GM23338 (cell line): ENCODE measurements at regions not wholly inside any gene's neighbourhood (a gene's known extent, or its start where the extent isn't known, plus 50 kb on each side); places are given as distances from the start of the nearest gene placed in this dataset.

Source experiments
- ATAC-seq: fragments of 200-7000 bp; cut with Tn5 transposase; 3 replicates; pipeline ENCODE4 v1.9.1; 2020
- DNase-seq: peaks from one replicate; pipeline ENCODE4 v3.0.0-alpha.2; 2015; ENCODE audit warnings: low spot score
- H2AFZ ChIP-seq: fragments of 200-600 bp; sonication (generic); 2 replicates; pipeline ENCODE4 v1.8.0; 2016; ENCODE audit warnings: antibody characterized with exemption, mild to moderate bottlenecking, moderate library complexity
- H3F3A ChIP-seq: fragments of 200-600 bp; sonication (generic); replicated peaks from 2 replicates; pipeline ENCODE4 v1.8.0; 2017; ENCODE audit warnings: antibody characterized with exemption, mixed run types, low read depth
- H3K27ac ChIP-seq: fragments of 200-600 bp; sonication (generic); 2 replicates; pipeline ENCODE4 v1.6.1; 2016; ENCODE audit warnings: low read depth
- H3K27me3 ChIP-seq: fragments of 200-600 bp; sonication (generic); 2 replicates; pipeline ENCODE4 v1.8.0; 2016; ENCODE audit warnings: mild to moderate bottlenecking, mixed run types, moderate library complexity; ENCODE audit not compliant: insufficient read depth
- H3K36me3 ChIP-seq: fragments of 200-600 bp; sonication (generic); 2 replicates; pipeline ENCODE4 v1.8.0; 2016; ENCODE audit warnings: mild to moderate bottlenecking; ENCODE audit not compliant: insufficient read depth
- H3K4me1 ChIP-seq: fragments of 200-600 bp; sonication (generic); 2 replicates; pipeline ENCODE4 v1.8.0; 2016; ENCODE audit warnings: mild to moderate bottlenecking, moderate library complexity; ENCODE audit not compliant: insufficient read depth
- H3K4me2 ChIP-seq: fragments of 200-600 bp; sonication (generic); 2 replicates; pipeline ENCODE4 v1.7.1; 2017; ENCODE audit warnings: mixed run types
- H3K4me3 ChIP-seq: fragments of 200-600 bp; sonication (generic); 2 replicates; pipeline ENCODE4 v1.6.1; 2016; ENCODE audit warnings: mixed run types
- H3K79me2 ChIP-seq: fragments of 200-600 bp; sonication (generic); replicated peaks from 2 replicates; pipeline ENCODE4 v1.8.0; 2017; ENCODE audit warnings: mild to moderate bottlenecking; ENCODE audit not compliant: insufficient read depth
- H3K9me2 ChIP-seq: fragments of 200-600 bp; sonication (generic); 2 replicates; pipeline ENCODE4 v1.8.0; 2017; ENCODE audit not compliant: insufficient read depth
- H4K20me1 ChIP-seq: fragments of 200-600 bp; sonication (generic); replicated peaks from 2 replicates; pipeline ENCODE4 v1.8.0; 2017; ENCODE audit warnings: mild to moderate bottlenecking; ENCODE audit not compliant: insufficient read depth
- H3K27ac Mint-ChIP-seq: 2 replicates; pipeline ENCODE4 v1.8.0; 2020; ENCODE audit warnings: inconsistent platforms, mild to moderate bottlenecking, moderate library complexity, mixed read lengths
- H3K27me3 Mint-ChIP-seq: 3 replicates; pipeline ENCODE4 v1.8.0; 2022; ENCODE audit warnings: low read depth, mild to moderate bottlenecking, moderate library complexity, mixed read lengths, inconsistent platforms; ENCODE audit not compliant: insufficient read depth, poor library complexity
- H3K36me3 Mint-ChIP-seq: 3 replicates; pipeline ENCODE4 v1.8.0; 2021; ENCODE audit warnings: low read depth, mild to moderate bottlenecking, inconsistent platforms, moderate library complexity, mixed read lengths
- H3K4me1 Mint-ChIP-seq: 3 replicates; pipeline ENCODE4 v1.8.0; 2020; ENCODE audit warnings: mild to moderate bottlenecking, inconsistent platforms, mixed read lengths
- H3K4me3 Mint-ChIP-seq: 3 replicates; pipeline ENCODE4 v1.8.0; 2021; ENCODE audit warnings: moderate library complexity, mild to moderate bottlenecking, inconsistent platforms, mixed read lengths
- H3K9me3 Mint-ChIP-seq: 3 replicates; pipeline ENCODE4 v1.8.0; 2020; ENCODE audit warnings: moderate library complexity, mild to moderate bottlenecking, inconsistent platforms, mixed read lengths
- CREB1 ChIP-seq: fragments of 250-450 bp; sonication (Bioruptor Pico); IDR thresholded peaks from 2 replicates; pipeline ENCODE4 v1.5.0; 2020; ENCODE audit warnings: low read depth, mild to moderate bottlenecking, moderate library complexity
- EZH2 ChIP-seq: fragments of 200-600 bp; sonication (generic); IDR thresholded peaks from one replicate; pipeline ENCODE4 v1.8.0; 2017; ENCODE audit warnings: antibody characterized with exemption, mild to moderate bottlenecking, low read depth; ENCODE audit not compliant: unreplicated experiment
- JUNB ChIP-seq: IDR thresholded peaks from one replicate; pipeline ENCODE4 v1.6.1; 2016; ENCODE audit warnings: antibody characterized with exemption; ENCODE audit not compliant: unreplicated experiment
- NANOG ChIP-seq: IDR thresholded peaks from 2 replicates; pipeline ENCODE4 v1.6.1; 2016; ENCODE audit warnings: antibody characterized with exemption, borderline replicate concordance
- POLR2AphosphoS5 ChIP-seq: IDR thresholded peaks from 2 replicates; pipeline ENCODE4 v1.6.1; 2016; ENCODE audit warnings: antibody characterized with exemption, low read depth
- STAT1 ChIP-seq: IDR thresholded peaks from one replicate; pipeline ENCODE4 v1.6.1; 2016; ENCODE audit warnings: antibody characterized with exemption; ENCODE audit not compliant: unreplicated experiment
- ZNF331 ChIP-seq: fragments of 250-450 bp; sonication (Bioruptor Pico); IDR thresholded peaks from 2 replicates; pipeline ENCODE4 v1.5.0; 2020; ENCODE audit warnings: low read depth, mild to moderate bottlenecking, moderate library complexity
- TF ChIP-seq, protein P1 (sequence below): IDR thresholded peaks from 2 replicates; pipeline ENCODE4 v1.6.1; 2016; ENCODE audit warnings: antibody characterized with exemption
- TF ChIP-seq, protein P2 (sequence below): fragments of 250-450 bp; sonication (Bioruptor Pico); IDR thresholded peaks from 2 replicates; pipeline ENCODE4 v1.5.0; 2020; ENCODE audit warnings: mild to moderate bottlenecking, moderate library complexity

DNA sequence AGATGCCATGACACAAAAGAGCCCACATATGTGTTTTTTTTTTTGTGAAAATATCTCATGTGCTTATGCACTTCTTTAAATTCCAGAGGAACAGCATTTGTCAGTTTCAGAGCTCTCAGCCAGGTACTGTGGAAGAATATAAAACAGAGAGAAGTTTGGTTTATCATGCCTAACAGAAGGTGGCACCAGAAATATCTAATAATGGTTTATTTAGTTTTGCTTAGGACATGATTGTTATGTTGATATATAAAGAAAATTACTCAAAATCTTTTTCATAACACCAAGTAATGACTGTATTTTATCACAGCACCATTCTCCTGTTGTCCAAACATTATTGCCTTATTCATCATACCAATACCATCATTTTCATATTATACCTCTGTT is 455.6 kb upstream of the ACTBL2 start:
- H3K79me2 ChIP-seq: no peaks in the 10 kb centered on the region
- peaks cover 2% of the 10 kb centered on the region; the same call in 1 of the 2 replicates for H3K9me2 ChIP-seq
- no peaks in the 10 kb centered on the region for H3K27me3 Mint-ChIP-seq
- no peak overlapping the region for H3K4me3 Mint-ChIP-seq
- H3K4me3 ChIP-seq: no peak overlapping the region
- H4K20me1 ChIP-seq: no peaks in the 10 kb centered on the region
- no peak overlapping the region for H3K27ac ChIP-seq
- H3K9me3 Mint-ChIP-seq: peaks cover 4% of the 10 kb centered on the region; the same call in 1 of the 3 replicates
- no peak overlapping the region for H2AFZ ChIP-seq
- DNase-seq (no peak), ATAC-seq (no peak)
- no peaks in the 10 kb centered on the region for H3K36me3 Mint-ChIP-seq
- TF ChIP-seq JUNB (no peak), ZNF331 (CRISPR knock-in tag) (no peak), CREB1 (no peak), NANOG (no peak), POLR2AphosphoS5 (no peak), STAT1 (no peak), EZH2 (no peak)
- TF ChIP-seq, protein P1, sequence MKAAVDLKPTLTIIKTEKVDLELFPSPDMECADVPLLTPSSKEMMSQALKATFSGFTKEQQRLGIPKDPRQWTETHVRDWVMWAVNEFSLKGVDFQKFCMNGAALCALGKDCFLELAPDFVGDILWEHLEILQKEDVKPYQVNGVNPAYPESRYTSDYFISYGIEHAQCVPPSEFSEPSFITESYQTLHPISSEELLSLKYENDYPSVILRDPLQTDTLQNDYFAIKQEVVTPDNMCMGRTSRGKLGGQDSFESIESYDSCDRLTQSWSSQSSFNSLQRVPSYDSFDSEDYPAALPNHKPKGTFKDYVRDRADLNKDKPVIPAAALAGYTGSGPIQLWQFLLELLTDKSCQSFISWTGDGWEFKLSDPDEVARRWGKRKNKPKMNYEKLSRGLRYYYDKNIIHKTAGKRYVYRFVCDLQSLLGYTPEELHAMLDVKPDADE: no peak
- TF ChIP-seq, protein P2, sequence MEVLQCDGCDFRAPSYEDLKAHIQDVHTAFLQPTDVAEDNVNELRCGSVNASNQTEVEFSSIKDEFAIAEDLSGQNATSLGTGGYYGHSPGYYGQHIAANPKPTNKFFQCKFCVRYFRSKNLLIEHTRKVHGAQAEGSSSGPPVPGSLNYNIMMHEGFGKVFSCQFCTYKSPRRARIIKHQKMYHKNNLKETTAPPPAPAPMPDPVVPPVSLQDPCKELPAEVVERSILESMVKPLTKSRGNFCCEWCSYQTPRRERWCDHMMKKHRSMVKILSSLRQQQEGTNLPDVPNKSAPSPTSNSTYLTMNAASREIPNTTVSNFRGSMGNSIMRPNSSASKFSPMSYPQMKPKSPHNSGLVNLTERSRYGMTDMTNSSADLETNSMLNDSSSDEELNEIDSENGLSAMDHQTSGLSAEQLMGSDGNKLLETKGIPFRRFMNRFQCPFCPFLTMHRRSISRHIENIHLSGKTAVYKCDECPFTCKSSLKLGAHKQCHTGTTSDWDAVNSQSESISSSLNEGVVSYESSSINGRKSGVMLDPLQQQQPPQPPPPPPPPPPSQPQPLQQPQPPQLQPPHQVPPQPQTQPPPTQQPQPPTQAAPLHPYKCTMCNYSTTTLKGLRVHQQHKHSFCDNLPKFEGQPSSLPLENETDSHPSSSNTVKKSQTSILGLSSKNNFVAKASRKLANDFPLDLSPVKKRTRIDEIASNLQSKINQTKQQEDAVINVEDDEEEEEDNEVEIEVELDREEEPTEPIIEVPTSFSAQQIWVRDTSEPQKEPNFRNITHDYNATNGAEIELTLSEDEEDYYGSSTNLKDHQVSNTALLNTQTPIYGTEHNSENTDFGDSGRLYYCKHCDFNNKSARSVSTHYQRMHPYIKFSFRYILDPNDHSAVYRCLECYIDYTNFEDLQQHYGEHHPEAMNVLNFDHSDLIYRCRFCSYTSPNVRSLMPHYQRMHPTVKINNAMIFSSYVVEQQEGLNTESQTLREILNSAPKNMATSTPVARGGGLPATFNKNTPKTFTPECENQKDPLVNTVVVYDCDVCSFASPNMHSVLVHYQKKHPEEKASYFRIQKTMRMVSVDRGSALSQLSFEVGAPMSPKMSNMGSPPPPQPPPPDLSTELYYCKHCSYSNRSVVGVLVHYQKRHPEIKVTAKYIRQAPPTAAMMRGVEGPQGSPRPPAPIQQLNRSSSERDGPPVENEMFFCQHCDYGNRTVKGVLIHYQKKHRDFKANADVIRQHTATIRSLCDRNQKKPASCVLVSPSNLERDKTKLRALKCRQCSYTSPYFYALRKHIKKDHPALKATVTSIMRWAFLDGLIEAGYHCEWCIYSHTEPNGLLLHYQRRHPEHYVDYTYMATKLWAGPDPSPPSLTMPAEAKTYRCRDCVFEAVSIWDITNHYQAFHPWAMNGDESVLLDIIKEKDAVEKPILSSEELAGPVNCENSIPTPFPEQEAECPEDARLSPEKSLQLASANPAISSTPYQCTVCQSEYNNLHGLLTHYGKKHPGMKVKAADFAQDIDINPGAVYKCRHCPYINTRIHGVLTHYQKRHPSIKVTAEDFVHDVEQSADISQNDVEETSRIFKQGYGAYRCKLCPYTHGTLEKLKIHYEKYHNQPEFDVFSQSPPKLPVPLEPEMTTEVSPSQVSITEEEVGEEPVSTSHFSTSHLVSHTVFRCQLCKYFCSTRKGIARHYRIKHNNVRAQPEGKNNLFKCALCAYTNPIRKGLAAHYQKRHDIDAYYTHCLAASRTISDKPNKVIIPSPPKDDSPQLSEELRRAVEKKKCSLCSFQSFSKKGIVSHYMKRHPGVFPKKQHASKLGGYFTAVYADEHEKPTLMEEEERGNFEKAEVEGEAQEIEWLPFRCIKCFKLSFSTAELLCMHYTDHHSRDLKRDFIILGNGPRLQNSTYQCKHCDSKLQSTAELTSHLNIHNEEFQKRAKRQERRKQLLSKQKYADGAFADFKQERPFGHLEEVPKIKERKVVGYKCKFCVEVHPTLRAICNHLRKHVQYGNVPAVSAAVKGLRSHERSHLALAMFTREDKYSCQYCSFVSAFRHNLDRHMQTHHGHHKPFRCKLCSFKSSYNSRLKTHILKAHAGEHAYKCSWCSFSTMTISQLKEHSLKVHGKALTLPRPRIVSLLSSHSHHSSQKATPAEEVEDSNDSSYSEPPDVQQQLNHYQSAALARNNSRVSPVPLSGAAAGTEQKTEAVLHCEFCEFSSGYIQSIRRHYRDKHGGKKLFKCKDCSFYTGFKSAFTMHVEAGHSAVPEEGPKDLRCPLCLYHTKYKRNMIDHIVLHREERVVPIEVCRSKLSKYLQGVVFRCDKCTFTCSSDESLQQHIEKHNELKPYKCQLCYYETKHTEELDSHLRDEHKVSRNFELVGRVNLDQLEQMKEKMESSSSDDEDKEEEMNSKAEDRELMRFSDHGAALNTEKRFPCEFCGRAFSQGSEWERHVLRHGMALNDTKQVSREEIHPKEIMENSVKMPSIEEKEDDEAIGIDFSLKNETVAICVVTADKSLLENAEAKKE (CRISPR knock-in tag): no peak
- H3K27me3 ChIP-seq: no peaks in the 10 kb centered on the region
- H3K4me1 ChIP-seq: no peaks in the 10 kb centered on the region
- H3F3A ChIP-seq: no peaks in the 10 kb centered on the region
- H3K36me3 ChIP-seq: no peaks in the 10 kb centered on the region
- H3K27ac Mint-ChIP-seq: no peak overlapping the region
- H3K4me1 Mint-ChIP-seq: no peaks in the 10 kb centered on the region
- H3K4me2 ChIP-seq: no peak overlapping the region
